Activated CD8-positive, alpha-beta memory T cell treated with anti-CD3 and anti-CD28 coated beads, Interleukin-2, amount 10 ng/mL, durations not matched to agents 7 days and 5 days (primary cell): ENCODE measurements at regions not wholly inside any gene's neighbourhood (a gene's known extent, or its start where the extent isn't known, plus 50 kb on each side); places are given as distances from the start of the nearest gene placed in this dataset.

Source experiments
- ATAC-seq: fragments of 150-1000 bp; cut with Tn5 transposase; one replicate; pipeline ENCODE4 v1.10.0; 2021; ENCODE audit warnings: moderate library complexity
- CTCF ChIA-PET: fragments of 350-600 bp; sonication (Branson Sonifier 250); formaldehyde crosslinking; loops from one replicate; lab custom pipeline; 2021; ENCODE audit warnings: antibody characterized with exemption; lab: Charles Lee
- DNase-seq: peaks from one replicate; pipeline ENCODE4 v3.0.0-alpha.2; 2020
- H3K27ac Mint-ChIP-seq: one replicate; pipeline ENCODE4 v1.8.0; 2021; ENCODE audit warnings: mild to moderate bottlenecking, mixed read lengths
- H3K27me3 Mint-ChIP-seq: one replicate; pipeline ENCODE4 v1.8.0; 2021; ENCODE audit warnings: mixed read lengths
- H3K36me3 Mint-ChIP-seq: one replicate; pipeline ENCODE4 v1.8.0; 2021; ENCODE audit warnings: mild to moderate bottlenecking, mixed read lengths
- H3K4me1 Mint-ChIP-seq: one replicate; pipeline ENCODE4 v1.8.0; 2021; ENCODE audit warnings: mixed read lengths
- H3K4me3 Mint-ChIP-seq: one replicate; pipeline ENCODE4 v1.8.0; 2021; ENCODE audit warnings: mild to moderate bottlenecking, moderate library complexity, mixed read lengths
- H3K9me3 Mint-ChIP-seq: one replicate; pipeline ENCODE4 v1.8.0; 2022; ENCODE audit warnings: low read depth, mixed read lengths

- H3K27me3 Mint-ChIP-seq: peaks cover 4% of the 10 kb centered on the region
- ATAC-seq (no peak), DNase-seq (no peak)
- H3K4me3 Mint-ChIP-seq: no peak overlapping the region
- H3K36me3 Mint-ChIP-seq: no peaks in the 10 kb centered on the region
- H3K9me3 Mint-ChIP-seq: no peaks in the 10 kb centered on the region
- H3K4me1 Mint-ChIP-seq: no peaks in the 10 kb centered on the region
- no peak overlapping the region for H3K27ac Mint-ChIP-seq
- CTCF ChIA-PET: no interaction called here
Measured at GRCh38 chr7:33760834-33761233, 144.5 kb upstream of the BMPER start.

- CTCF ChIA-PET: no interaction called here
- Mint-ChIP-seq H3K9me3 (no peaks in the 10 kb centered on the region), H3K36me3 (no peaks in the 10 kb centered on the region), H3K27ac (no peak overlapping the region), H3K27me3 (peaks cover 4% of the 10 kb centered on the region), H3K4me1 (no peaks in the 10 kb centered on the region), H3K4me3 (no peak overlapping the region)
- DNase-seq: no peak
- no peak for ATAC-seq
Measured at GRCh38 chr7:33761449-33762080, 143.8 kb upstream of the BMPER start.

- no peaks in the 10 kb centered on the region for H3K9me3 Mint-ChIP-seq
- no peak overlapping the region for H3K4me3 Mint-ChIP-seq
- ATAC-seq: no peak
- H3K4me1 Mint-ChIP-seq: no peaks in the 10 kb centered on the region
- H3K36me3 Mint-ChIP-seq: no peaks in the 10 kb centered on the region
- CTCF ChIA-PET: no interaction called here
- H3K27ac Mint-ChIP-seq: no peak overlapping the region
- H3K27me3 Mint-ChIP-seq: peaks cover 4% of the 10 kb centered on the region
- no peak for DNase-seq
Measured at GRCh38 chr7:33762151-33762910, 143.0 kb upstream of the BMPER start.

GRCh38 chr7:33762911-33763306 is 142.4 kb upstream of the BMPER start:
- H3K4me3 Mint-ChIP-seq: no peak overlapping the region
- no peak overlapping the region for H3K27ac Mint-ChIP-seq
- H3K36me3 Mint-ChIP-seq: no peaks in the 10 kb centered on the region
- ATAC-seq (no peak), DNase-seq (no peak)
- no peaks in the 10 kb centered on the region for H3K9me3 Mint-ChIP-seq
- H3K4me1 Mint-ChIP-seq: no peaks in the 10 kb centered on the region
- H3K27me3 Mint-ChIP-seq: peaks cover 4% of the 10 kb centered on the region
- CTCF ChIA-PET: no interaction called here

- CTCF ChIA-PET: no interaction called here
- Mint-ChIP-seq H3K27ac (no peak overlapping the region), H3K27me3 (no peaks in the 10 kb centered on the region), H3K9me3 (no peaks in the 10 kb centered on the region), H3K4me1 (no peaks in the 10 kb centered on the region), H3K4me3 (no peak overlapping the region), H3K36me3 (no peaks in the 10 kb centered on the region)
- no peak for ATAC-seq
- DNase-seq: no peak
Measured at GRCh38 chr7:33764752-33765451, 140.4 kb upstream of the BMPER start.

- Mint-ChIP-seq H3K27me3 (no peaks in the 10 kb centered on the region), H3K4me3 (no peak overlapping the region), H3K36me3 (no peaks in the 10 kb centered on the region), H3K4me1 (no peaks in the 10 kb centered on the region), H3K27ac (no peak overlapping the region), H3K9me3 (no peaks in the 10 kb centered on the region)
- ATAC-seq (no peak), DNase-seq (no peak)
- CTCF ChIA-PET: no interaction called here
Measured at GRCh38 chr7:33766405-33766804, 138.9 kb upstream of the BMPER start.

GRCh38 chr7:33769930-33770329 is 135.4 kb upstream of the BMPER start:
- ATAC-seq (no peak), DNase-seq (no peak)
- no peak overlapping the region for H3K27ac Mint-ChIP-seq
- H3K9me3 Mint-ChIP-seq: no peaks in the 10 kb centered on the region
- H3K27me3 Mint-ChIP-seq: no peaks in the 10 kb centered on the region
- no peaks in the 10 kb centered on the region for H3K4me1 Mint-ChIP-seq
- CTCF ChIA-PET: no interaction called here
- no peak overlapping the region for H3K4me3 Mint-ChIP-seq
- no peaks in the 10 kb centered on the region for H3K36me3 Mint-ChIP-seq

- no peaks in the 10 kb centered on the region for H3K36me3 Mint-ChIP-seq
- no peaks in the 10 kb centered on the region for H3K4me1 Mint-ChIP-seq
- no peaks in the 10 kb centered on the region for H3K27me3 Mint-ChIP-seq
- H3K4me3 Mint-ChIP-seq: no peak overlapping the region
- H3K27ac Mint-ChIP-seq: no peak overlapping the region
- no peaks in the 10 kb centered on the region for H3K9me3 Mint-ChIP-seq
- ATAC-seq (no peak), DNase-seq (no peak)
- CTCF ChIA-PET: no interaction called here
Measured at GRCh38 chr7:33770576-33770975, 134.8 kb upstream of the BMPER start.

- H3K36me3 Mint-ChIP-seq: no peaks in the 10 kb centered on the region
- ATAC-seq: no peak
- no peak overlapping the region for H3K4me3 Mint-ChIP-seq
- H3K27ac Mint-ChIP-seq: no peak overlapping the region
- no peaks in the 10 kb centered on the region for H3K27me3 Mint-ChIP-seq
- no peaks in the 10 kb centered on the region for H3K9me3 Mint-ChIP-seq
- H3K4me1 Mint-ChIP-seq: no peaks in the 10 kb centered on the region
- CTCF ChIA-PET: no interaction called here
- no peak for DNase-seq
Measured at GRCh38 chr7:33771422-33771821, 133.9 kb upstream of the BMPER start.

- Mint-ChIP-seq H3K27ac (no peak overlapping the region), H3K4me1 (no peaks in the 10 kb centered on the region)
- CTCF ChIA-PET: interaction anchor here (0.6 kb wide), 1 partner anchor 40 kb away, joined by 4 read pairs; no protein-coding TSS in a partner anchor
Measured at GRCh38 chr7:33773053-33773452, 132.3 kb upstream of the BMPER start.

GRCh38 chr7:33774762-33775523 is 130.4 kb upstream of the BMPER start:
- H3K4me1 Mint-ChIP-seq: no peaks in the 10 kb centered on the region
- H3K27me3 Mint-ChIP-seq: no peaks in the 10 kb centered on the region
- ATAC-seq (no peak), DNase-seq (no peak)
- H3K4me3 Mint-ChIP-seq: no peak overlapping the region
- no peaks in the 10 kb centered on the region for H3K36me3 Mint-ChIP-seq
- CTCF ChIA-PET: no interaction called here
- no peak overlapping the region for H3K27ac Mint-ChIP-seq
- no peaks in the 10 kb centered on the region for H3K9me3 Mint-ChIP-seq

More at GRCh38 chr7:33773053-33773452, 132.3 kb upstream of the BMPER start:
- H3K9me3 Mint-ChIP-seq: no peaks in the 10 kb centered on the region
- ATAC-seq (no peak), DNase-seq (no peak)
- no peak overlapping the region for H3K4me3 Mint-ChIP-seq
- no peaks in the 10 kb centered on the region for H3K27me3 Mint-ChIP-seq
- H3K36me3 Mint-ChIP-seq: no peaks in the 10 kb centered on the region

GRCh38 chr7:33775790-33776189 is 129.5 kb upstream of the BMPER start:
- Mint-ChIP-seq H3K4me3 (no peak overlapping the region), H3K9me3 (no peaks in the 10 kb centered on the region), H3K4me1 (no peaks in the 10 kb centered on the region), H3K27me3 (no peaks in the 10 kb centered on the region), H3K36me3 (no peaks in the 10 kb centered on the region), H3K27ac (no peak overlapping the region)
- DNase-seq (no peak), ATAC-seq (no peak)
- CTCF ChIA-PET: no interaction called here

GRCh38 chr7:33776788-33777187 is 128.6 kb upstream of the BMPER start:
- no peaks in the 10 kb centered on the region for H3K36me3 Mint-ChIP-seq
- no peak for DNase-seq
- no peak overlapping the region for H3K4me3 Mint-ChIP-seq
- no peaks in the 10 kb centered on the region for H3K4me1 Mint-ChIP-seq
- CTCF ChIA-PET: no interaction called here
- H3K9me3 Mint-ChIP-seq: no peaks in the 10 kb centered on the region
- ATAC-seq: no peak
- no peaks in the 10 kb centered on the region for H3K27me3 Mint-ChIP-seq
- H3K27ac Mint-ChIP-seq: no peak overlapping the region
